Upper lobe of right lung (tissue), 1 donor: ENCODE measurements at regions not wholly inside any gene's neighbourhood (a gene's known extent, or its start where the extent isn't known, plus 50 kb on each side); places are given as distances from the start of the nearest gene placed in this dataset.
"Not testable (repeated sequence)": the region's sequence is repeated elsewhere in the genome, so short reads cannot be mapped to it uniquely, and the experiment has no call there.

ENCODE experiments used
- ATAC-seq: fragments of 200-7000 bp; cut with Tn5 transposase; one replicate; pipeline ENCODE4 v1.9.1; 2020; ENCODE audit warnings: mild to moderate bottlenecking, moderate library complexity
- DNase-seq: peaks from one replicate; pipeline ENCODE4 v3.0.0-alpha.2; 2020
- H3K27ac ChIP-seq: fragments of 200-600 bp; one replicate; pipeline ENCODE4 v1.8.0; 2022
- H3K27me3 ChIP-seq: fragments of 200-600 bp; one replicate; pipeline ENCODE4 v1.8.0; 2022; ENCODE audit warnings: mild to moderate bottlenecking
- H3K36me3 ChIP-seq: fragments of 200-600 bp; one replicate; pipeline ENCODE4 v1.8.0; 2022
- H3K4me1 ChIP-seq: fragments of 200-600 bp; one replicate; pipeline ENCODE4 v1.8.0; 2022
- H3K4me3 ChIP-seq: fragments of 200-600 bp; one replicate; pipeline ENCODE4 v1.8.0; 2022; ENCODE audit warnings: mild to moderate bottlenecking
- H3K9me3 ChIP-seq: fragments of 200-600 bp; one replicate; pipeline ENCODE4 v1.8.0; 2022
- intact Hi-C: fragments of 100-400 bp; cut with DNase I; formaldehyde crosslinking; loops from one replicate; pipeline ENCODE4 v1.11.0; 2022
- TF ChIP-seq, protein P1 (sequence below): fragments of 200-600 bp; IDR thresholded peaks from one replicate; pipeline ENCODE4 v1.8.0; 2022; ENCODE audit warnings: antibody characterized with exemption
- donor health status: DM: no; HTN: yes; CAD: no; lungs with severe emphysema.

DNA sequence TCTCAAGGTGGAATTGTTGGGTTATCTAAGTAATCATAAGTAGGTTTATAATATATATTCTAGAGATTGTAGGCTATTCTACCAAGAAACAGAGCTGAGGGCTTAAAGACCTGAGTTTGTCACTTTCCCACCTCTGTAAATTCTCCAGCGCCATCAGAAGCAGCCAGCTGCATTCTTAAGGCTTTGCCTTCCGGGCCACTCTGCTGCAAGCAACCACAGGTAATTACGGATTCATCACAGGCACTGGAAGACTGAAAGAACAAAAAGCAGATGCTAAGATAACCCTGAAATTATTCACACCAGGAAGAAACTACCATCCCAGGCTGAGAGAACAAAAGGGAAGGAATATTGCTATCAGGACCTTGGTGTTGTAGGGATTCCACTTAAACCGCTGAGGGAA is 137.8 kb upstream of the JCAD start:
- no peak overlapping the region for H3K4me3 ChIP-seq
- no peaks in the 10 kb centered on the region for H3K27me3 ChIP-seq
- no peaks in the 10 kb centered on the region for H3K9me3 ChIP-seq
- H3K36me3 ChIP-seq = no peaks in the 10 kb centered on the region
- TF ChIP-seq, protein P1, sequence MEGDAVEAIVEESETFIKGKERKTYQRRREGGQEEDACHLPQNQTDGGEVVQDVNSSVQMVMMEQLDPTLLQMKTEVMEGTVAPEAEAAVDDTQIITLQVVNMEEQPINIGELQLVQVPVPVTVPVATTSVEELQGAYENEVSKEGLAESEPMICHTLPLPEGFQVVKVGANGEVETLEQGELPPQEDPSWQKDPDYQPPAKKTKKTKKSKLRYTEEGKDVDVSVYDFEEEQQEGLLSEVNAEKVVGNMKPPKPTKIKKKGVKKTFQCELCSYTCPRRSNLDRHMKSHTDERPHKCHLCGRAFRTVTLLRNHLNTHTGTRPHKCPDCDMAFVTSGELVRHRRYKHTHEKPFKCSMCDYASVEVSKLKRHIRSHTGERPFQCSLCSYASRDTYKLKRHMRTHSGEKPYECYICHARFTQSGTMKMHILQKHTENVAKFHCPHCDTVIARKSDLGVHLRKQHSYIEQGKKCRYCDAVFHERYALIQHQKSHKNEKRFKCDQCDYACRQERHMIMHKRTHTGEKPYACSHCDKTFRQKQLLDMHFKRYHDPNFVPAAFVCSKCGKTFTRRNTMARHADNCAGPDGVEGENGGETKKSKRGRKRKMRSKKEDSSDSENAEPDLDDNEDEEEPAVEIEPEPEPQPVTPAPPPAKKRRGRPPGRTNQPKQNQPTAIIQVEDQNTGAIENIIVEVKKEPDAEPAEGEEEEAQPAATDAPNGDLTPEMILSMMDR = no peak
- H3K4me1 ChIP-seq = no peaks in the 10 kb centered on the region
- no peak for DNase-seq
- H3K27ac ChIP-seq = no peak overlapping the region
- intact Hi-C loops = no loop called here
- no peak for ATAC-seq

DNA sequence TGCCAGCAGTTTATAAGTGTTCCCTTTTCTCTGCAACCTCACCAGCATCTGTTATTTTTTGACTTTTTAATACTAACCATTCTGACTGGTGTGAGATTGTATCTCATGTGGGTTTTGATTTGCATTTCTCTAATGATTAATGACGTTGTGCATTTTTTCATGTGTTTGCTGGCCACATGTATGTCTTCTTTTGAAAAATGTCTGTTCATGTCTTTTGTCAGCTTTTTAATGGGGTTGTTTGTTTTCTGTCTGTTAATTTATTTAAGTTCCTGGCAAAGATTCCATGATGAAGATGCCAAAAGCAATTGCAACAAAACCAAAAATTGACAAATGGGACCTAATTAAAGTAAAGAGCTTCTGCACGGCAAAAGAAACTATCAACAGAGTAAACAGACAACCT is 137.2 kb upstream of the JCAD start:
- H3K9me3 ChIP-seq, intact Hi-C loops, H3K27me3 ChIP-seq, H3K36me3 ChIP-seq, H3K27ac ChIP-seq, H3K4me3 ChIP-seq, DNase-seq, H3K4me1 ChIP-seq, ATAC-seq: not testable (repeated sequence)

DNA sequence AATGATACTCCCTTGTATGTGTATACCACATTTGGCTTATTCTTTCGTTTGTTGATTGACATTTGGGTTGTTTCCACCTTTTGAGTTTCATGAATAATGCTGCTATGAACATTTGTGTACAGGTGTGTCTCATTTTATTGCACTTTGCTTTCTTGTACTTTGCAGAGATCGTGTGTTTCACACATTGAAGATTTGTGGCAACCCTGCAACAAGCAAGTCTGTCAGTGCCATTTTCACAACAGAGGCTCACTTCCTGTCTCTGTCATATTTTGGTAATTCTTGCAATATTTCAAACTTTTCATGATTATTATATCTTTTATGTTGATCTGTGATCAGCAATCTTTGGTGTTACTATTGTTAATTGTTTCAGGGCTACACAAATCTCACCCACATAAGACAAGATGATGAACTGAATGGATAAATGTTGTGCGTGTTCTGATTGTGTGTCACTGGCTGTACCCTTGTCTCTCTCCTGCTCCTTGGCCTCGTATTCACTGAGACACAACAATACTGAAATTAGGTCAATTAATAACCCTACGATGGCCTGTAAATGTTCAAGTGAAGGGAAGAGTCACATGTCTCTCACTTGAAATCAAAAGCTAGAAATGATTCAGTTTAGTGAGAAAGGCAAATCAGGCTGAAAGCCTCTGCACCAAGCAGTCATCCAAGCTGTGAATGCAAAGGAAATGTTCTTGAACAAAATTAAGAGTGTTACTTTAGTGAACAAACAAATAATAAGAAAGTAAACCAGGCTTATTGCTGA is 133.6 kb upstream of the JCAD start:
- no peak for ATAC-seq
- TF ChIP-seq, protein P1 = no peak
- Histone ChIP-seq H3K27ac (no peak overlapping the region), H3K36me3 (no peaks in the 10 kb centered on the region), H3K27me3 (no peaks in the 10 kb centered on the region), H3K4me1 (no peaks in the 10 kb centered on the region), H3K4me3 (no peak overlapping the region), H3K9me3 (no peaks in the 10 kb centered on the region)
- no peak for DNase-seq
- intact Hi-C loops = no loop called here

DNA sequence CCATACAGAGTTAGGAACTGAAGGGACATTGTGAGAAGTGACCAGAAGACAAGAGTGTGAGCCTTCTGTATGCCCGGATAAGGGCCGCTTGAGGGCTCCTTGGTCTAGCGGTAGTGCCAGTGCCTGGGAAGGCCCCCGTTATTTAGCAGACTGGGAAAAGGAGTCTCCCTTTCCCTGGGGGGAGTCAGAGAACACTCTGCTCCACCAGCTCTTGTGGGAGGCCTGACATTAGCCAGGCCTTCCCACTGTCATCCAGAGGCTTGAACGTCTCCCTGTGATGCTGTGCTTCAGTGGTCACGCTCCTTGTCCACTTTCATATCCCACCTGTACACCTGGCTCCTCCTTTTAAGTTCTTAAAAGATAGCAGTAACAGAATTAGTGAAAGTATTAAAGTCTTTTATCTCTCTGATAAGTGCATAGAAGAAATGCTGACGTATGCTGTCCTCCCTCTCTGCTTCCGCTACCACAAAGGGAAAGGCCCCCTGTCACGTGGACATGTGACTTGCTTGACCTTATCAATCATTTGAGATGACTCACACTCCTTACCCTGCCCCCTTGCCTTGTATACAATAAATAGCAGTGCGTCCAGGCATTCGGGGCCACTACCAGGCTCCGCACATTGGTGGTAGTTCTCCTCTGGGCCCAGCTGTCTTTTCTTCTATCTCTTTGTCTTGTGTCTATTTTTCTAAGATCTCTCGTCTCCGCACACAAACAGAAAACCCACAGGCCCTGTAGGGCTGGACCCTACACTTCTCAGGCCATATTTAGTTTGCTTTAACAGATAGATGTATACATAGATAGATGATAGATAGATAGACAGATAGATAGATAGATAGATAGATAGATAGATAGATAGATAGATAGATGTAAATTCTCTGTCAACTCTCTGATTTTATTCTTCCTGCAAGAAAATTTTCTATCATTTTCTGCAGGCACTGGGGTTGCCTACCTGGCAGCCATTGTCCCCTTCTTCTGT is 131.5 kb upstream of the JCAD start:
- H3K27me3 ChIP-seq = no peaks in the 10 kb centered on the region
- intact Hi-C loops = no loop called here
- no peak for DNase-seq
- H3K36me3 ChIP-seq = no peaks in the 10 kb centered on the region
- peaks cover 12% of the 10 kb centered on the region for H3K4me1 ChIP-seq
- TF ChIP-seq, protein P1 = no peak
- no peak for ATAC-seq
- no peak overlapping the region for H3K27ac ChIP-seq
- no peak overlapping the region for H3K4me3 ChIP-seq
- H3K9me3 ChIP-seq = no peaks in the 10 kb centered on the region

DNA sequence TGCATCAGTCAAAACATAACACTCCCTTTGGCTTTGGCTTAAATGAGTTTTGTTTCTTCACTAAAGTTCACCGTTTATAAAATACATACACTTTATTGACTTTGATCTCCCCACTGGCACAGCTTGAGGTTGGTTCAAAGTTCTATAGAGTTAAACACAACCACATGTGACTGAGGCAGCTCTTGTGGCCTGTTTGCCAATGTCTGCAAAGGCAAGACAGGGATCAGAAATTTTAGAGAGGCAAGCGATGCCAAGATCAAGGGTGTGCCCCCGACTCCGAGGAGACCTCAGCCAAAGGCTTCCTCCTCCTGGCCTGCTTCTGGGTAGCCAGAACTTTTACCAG is 129.8 kb upstream of the JCAD start:
- Histone ChIP-seq H3K36me3 (no peaks in the 10 kb centered on the region), H3K4me3 (no peak overlapping the region), H3K9me3 (no peaks in the 10 kb centered on the region), H3K27ac (no peak overlapping the region), H3K4me1 (peaks cover 12% of the 10 kb centered on the region), H3K27me3 (no peaks in the 10 kb centered on the region)
- TF ChIP-seq, protein P1 = no peak
- intact Hi-C loops = no loop called here
- DNase-seq (no peak), ATAC-seq (no peak)
